Esophagus squamous epithelium (tissue), 5 donors: ENCODE measurements at regions not wholly inside any gene's neighbourhood (a gene's known extent, or its start where the extent isn't known, plus 50 kb on each side); places are given as distances from the start of the nearest gene placed in this dataset.

Source experiments
- DNase-seq: peaks from one replicate; lab custom pipeline; 2025; lab: John Stamatoyannopoulos, UW
- H3K27ac ChIP-seq, 4 donors: fragments of 200-600 bp; sonication (generic); one replicate each; pipeline ENCODE4 v1.5.1; 2016 to 2019; ENCODE audit warnings: mild to moderate bottlenecking in 1 of 4
- H3K27me3 ChIP-seq, 4 donors: fragments of 200-600 bp; sonication (generic); 1 replicate in 3 of 4; 2 replicates in 1 of 4; pipeline versions ENCODE4 v1.5.1 to v1.6.0; 2017 to 2021; ENCODE audit warnings: antibody characterized with exemption in 1 of 4
- H3K36me3 ChIP-seq, 3 donors: fragments of 200-600 bp; sonication (generic); one replicate each; pipeline ENCODE4 v1.5.1; 2016 to 2019
- H3K4me1 ChIP-seq, 3 donors: fragments of 200-600 bp; sonication (generic); one replicate each; pipeline ENCODE4 v1.5.1; 2017 to 2019
- H3K4me3 ChIP-seq, 4 donors: fragments of 200-600 bp; sonication (generic); 1 replicate in 3 of 4; 2 replicates in 1 of 4; pipeline ENCODE4 v1.5.1; 2016 to 2019; ENCODE audit warnings: mild to moderate bottlenecking in 2 of 4, moderate library complexity in 1 of 4
- H3K9me3 ChIP-seq, 3 donors: fragments of 200-600 bp; sonication (generic); one replicate each; pipeline ENCODE4 v1.5.1; 2016 to 2019
- CTCF ChIP-seq, 6 experiments: fragments of 450-650 bp in 4 of 6; fragments of 200-600 bp in 2 of 6; sonication (generic) in 2 of 6; IDR thresholded peaks; one replicate each; pipeline ENCODE4 v1.5.1; 2016 to 2019; ENCODE audit warnings: antibody characterized with exemption in 6 of 6, mild to moderate bottlenecking in 4 of 6, moderate library complexity in 4 of 6
- POLR2A ChIP-seq, 4 donors: fragments of 450-650 bp; IDR thresholded peaks; one replicate each; pipeline ENCODE4 v1.6.1; 2017; ENCODE audit warnings: antibody characterized with exemption in 4 of 4, mild to moderate bottlenecking in 4 of 4, moderate library complexity in 3 of 4
- WGBS, 2 donors: methylation state at CpG; one replicate each; pipeline ENCODE4 v1.1.5; 2018; 5-methylcytosine and 5-hydroxymethylcytosine counted together
- intact Hi-C: fragments of 100-400 bp; cut with DNase I; formaldehyde crosslinking; loops from one replicate; pipeline ENCODE4 v1.15.0; 2022
- small RNA-seq, 4 donors: library from RNA; depleted of rRNA; stranded (forward); fragments of <200 nt; gene quantifications; one replicate each; pipeline ENCODE3, GENCODE V24; 2016
- donor health status: DM: yes; HTN: yes; CAD: no.

GRCh38 chr2:117763804-117764203 is 50.7 kb upstream of the DDX18 start:
- Histone ChIP-seq H3K27ac (no peak overlapping the region), H3K27me3 (no peaks in the 10 kb centered on the region), H3K4me1 (no peaks in the 10 kb centered on the region), H3K4me3 (no peak overlapping the region), H3K36me3 (no peaks in the 10 kb centered on the region), H3K9me3 (no peaks in the 10 kb centered on the region)
- no peak for DNase-seq
- 27 to 33% methylated on average over 4 of the region's 4 CpGs for WGBS, 2 donors
- TF ChIP-seq POLR2A (IDR thresholded peaks at IDR 0.05), result no peak
- no peak for TF ChIP-seq CTCF (IDR thresholded peaks at IDR 0.05)
- intact Hi-C loops, result no loop called here

Small RNA genes in the stretch of these regions (small RNA-seq; reads per million reads assigned to genes)
- gene AC104408.1 (0 reads per million in 4 donors), gene RNU7-190P (0 reads per million in 4 donors)
